Right lobe of liver (tissue), 6 donors: ENCODE measurements at regions not wholly inside any gene's neighbourhood (a gene's known extent, or its start where the extent isn't known, plus 50 kb on each side); places are given as distances from the start of the nearest gene placed in this dataset.

Experiments
- ATAC-seq, 4 donors: fragments of 200-7000 bp; cut with Tn5 transposase; one replicate each; pipeline ENCODE4 v1.9.1; 2020; ENCODE audit warnings: mild to moderate bottlenecking in 4 of 4, moderate library complexity in 4 of 4
- DNase-seq, 3 donors: peaks; one replicate each; pipeline ENCODE4 v3.0.0-alpha.2; 2020
- H3K27ac ChIP-seq, 3 donors: fragments of 200-600 bp; one replicate each; pipeline ENCODE4 v1.8.0; 2022
- H3K27me3 ChIP-seq, 2 donors: fragments of 200-600 bp; one replicate each; pipeline ENCODE4 v1.8.0; 2022
- H3K36me3 ChIP-seq, 4 donors: fragments of 200-600 bp; sonication (generic) in 1 of 4; one replicate each; pipeline versions ENCODE4 v1.5.1 to v1.8.0; 2017 to 2022; ENCODE audit warnings: control low read depth in 1 of 4
- H3K4me1 ChIP-seq, 4 donors: fragments of 200-600 bp; sonication (generic) in 1 of 4; one replicate each; pipeline versions ENCODE4 v1.5.1 to v1.8.0; 2017 to 2022; ENCODE audit warnings: control low read depth in 1 of 4
- H3K4me3 ChIP-seq, 3 donors: fragments of 200-600 bp; one replicate each; pipeline ENCODE4 v1.8.0; 2022
- H3K9me3 ChIP-seq, 4 donors: fragments of 200-600 bp; sonication (generic) in 1 of 4; one replicate each; pipeline versions ENCODE4 v1.5.1 to v1.8.0; 2017 to 2022; ENCODE audit warnings: control low read depth in 1 of 4
- POLR2A ChIP-seq: fragments of 450-650 bp; IDR thresholded peaks from one replicate; pipeline ENCODE4 v1.6.1; 2017; ENCODE audit warnings: antibody characterized with exemption, mild to moderate bottlenecking
- WGBS: methylation state at CpG from one replicate; pipeline ENCODE4 v1.1.6; 2018; ENCODE audit warnings: low coverage, low lambda C conversion rate; ENCODE audit not compliant: insufficient coverage; ENCODE audit errors: missing lambda C conversion rate; 5-methylcytosine and 5-hydroxymethylcytosine counted together
- intact Hi-C, 2 donors: fragments of 100-400 bp; cut with DNase I; formaldehyde crosslinking; loops; one replicate each; pipeline versions ENCODE4 v1.11.2 to v1.14.1; 2022
- TF ChIP-seq, protein P1 (sequence below), 4 donors: fragments of 200-600 bp in 3 of 4; fragments of 450-650 bp in 1 of 4; IDR thresholded peaks; one replicate each; pipeline versions ENCODE4 v1.5.1 to v1.8.0; 2016 to 2022; ENCODE audit warnings: antibody characterized with exemption in 4 of 4, mild to moderate bottlenecking in 2 of 4
- donor health status: DM: no; HTN: yes; CAD: no.
- donor health status: DM: no; HTN: no; CAD: no.
- donor health status: DM: no; HTN: no; CAD: no.
- donor health status: DM: no; HTN: yes; CAD: no.
- donor health status: DM: no; HTN: yes; CAD: no.

DNA sequence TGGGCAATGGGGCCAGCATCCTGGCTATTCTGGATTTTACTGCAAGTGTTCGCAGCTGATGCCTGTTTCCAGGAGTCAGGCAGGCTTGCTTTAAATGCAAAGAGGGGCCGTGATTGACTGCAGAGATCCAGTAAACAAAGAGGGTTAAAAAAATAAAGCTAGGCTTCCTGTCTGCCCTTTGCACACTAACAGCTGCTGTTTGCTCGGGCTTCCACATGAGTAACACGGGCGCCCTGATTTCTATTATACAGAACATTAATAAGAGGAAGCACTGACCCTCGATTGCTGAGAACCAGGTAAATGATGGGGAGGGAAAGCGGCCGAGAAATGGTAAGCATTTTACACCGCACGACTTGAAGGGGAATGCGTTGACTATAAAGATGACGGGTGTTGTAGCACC, 254.2 kb upstream of the ZNF507 start:
- Histone ChIP-seq H3K36me3 (no peaks in the 10 kb centered on the region), H3K27ac (no peak overlapping the region), H3K9me3 (no peaks in the 10 kb centered on the region), H3K4me1 (no peaks in the 10 kb centered on the region), H3K27me3 (no peaks in the 10 kb centered on the region), H3K4me3 (no peak overlapping the region)
- no peak for DNase-seq
- TF ChIP-seq POLR2A: no peak
- TF ChIP-seq, protein P1, sequence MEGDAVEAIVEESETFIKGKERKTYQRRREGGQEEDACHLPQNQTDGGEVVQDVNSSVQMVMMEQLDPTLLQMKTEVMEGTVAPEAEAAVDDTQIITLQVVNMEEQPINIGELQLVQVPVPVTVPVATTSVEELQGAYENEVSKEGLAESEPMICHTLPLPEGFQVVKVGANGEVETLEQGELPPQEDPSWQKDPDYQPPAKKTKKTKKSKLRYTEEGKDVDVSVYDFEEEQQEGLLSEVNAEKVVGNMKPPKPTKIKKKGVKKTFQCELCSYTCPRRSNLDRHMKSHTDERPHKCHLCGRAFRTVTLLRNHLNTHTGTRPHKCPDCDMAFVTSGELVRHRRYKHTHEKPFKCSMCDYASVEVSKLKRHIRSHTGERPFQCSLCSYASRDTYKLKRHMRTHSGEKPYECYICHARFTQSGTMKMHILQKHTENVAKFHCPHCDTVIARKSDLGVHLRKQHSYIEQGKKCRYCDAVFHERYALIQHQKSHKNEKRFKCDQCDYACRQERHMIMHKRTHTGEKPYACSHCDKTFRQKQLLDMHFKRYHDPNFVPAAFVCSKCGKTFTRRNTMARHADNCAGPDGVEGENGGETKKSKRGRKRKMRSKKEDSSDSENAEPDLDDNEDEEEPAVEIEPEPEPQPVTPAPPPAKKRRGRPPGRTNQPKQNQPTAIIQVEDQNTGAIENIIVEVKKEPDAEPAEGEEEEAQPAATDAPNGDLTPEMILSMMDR (IDR thresholded peaks at IDR 0.05): no peak
- intact Hi-C loops: no loop called here
- WGBS: 16% methylated on average over 12 of the region's 12 CpGs
- peak in 2 of 4 donors; percentile 24 to 70 for ATAC-seq

DNA sequence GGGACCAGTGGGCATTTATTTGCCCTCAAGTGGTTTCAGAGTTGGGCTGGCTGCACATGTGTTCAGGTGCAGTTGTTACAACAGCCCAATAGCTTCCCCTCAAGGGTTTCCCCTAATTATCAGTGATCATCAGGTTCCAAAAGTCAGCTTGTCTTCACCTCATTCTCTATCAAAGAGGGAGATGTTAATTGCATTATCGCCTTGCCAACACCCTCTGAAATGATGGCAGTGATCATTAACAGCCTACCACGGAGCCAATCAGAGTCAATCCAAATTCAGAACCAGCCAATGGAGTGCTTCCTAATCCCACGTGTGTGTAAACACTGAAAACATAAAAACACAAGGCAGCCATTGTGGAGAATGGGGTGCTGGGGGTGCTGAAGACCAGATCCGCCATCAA, 248.4 kb upstream of the ZNF507 start:
- 40% methylated on average over 4 of the region's 4 CpGs for WGBS
- Histone ChIP-seq H3K9me3 (no peaks in the 10 kb centered on the region), H3K27ac (no peak overlapping the region), H3K27me3 (no peaks in the 10 kb centered on the region), H3K36me3 (no peaks in the 10 kb centered on the region), H3K4me1 (no peaks in the 10 kb centered on the region), H3K4me3 (no peak overlapping the region)
- intact Hi-C loops: no loop called here
- ATAC-seq (no peak), DNase-seq (no peak)
- TF ChIP-seq POLR2A: no peak
- TF ChIP-seq, protein P1 (IDR thresholded peaks at IDR 0.05): no peak

DNA sequence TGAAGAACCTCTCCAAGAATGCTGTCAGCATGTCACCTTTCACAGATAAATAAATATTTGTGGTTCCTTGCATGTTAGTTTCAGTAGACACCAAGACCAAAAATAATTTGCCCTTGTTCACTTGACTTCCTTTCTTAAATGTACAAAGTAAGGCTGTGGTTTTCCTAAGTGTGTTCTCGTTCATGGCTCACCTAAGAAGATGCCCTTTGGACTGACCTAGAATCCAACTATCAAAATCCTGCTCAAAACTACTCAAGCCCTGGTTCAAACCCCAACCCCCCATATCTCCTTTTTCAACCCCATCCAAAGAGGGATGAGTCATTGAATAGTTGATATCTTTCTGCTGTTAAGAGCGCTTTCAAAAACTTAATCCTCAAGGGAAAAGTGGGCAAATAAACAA, 247.8 kb upstream of the ZNF507 start:
- no peaks in the 10 kb centered on the region for H3K36me3 ChIP-seq
- no peak for TF ChIP-seq POLR2A
- TF ChIP-seq, protein P1 (IDR thresholded peaks at IDR 0.05): no peak
- DNase-seq: no peak
- intact Hi-C loops: no loop called here
- no peak overlapping the region for H3K27ac ChIP-seq
- no peaks in the 10 kb centered on the region for H3K9me3 ChIP-seq
- WGBS: 36% methylated on average over 2 of the region's 2 CpGs
- H3K4me1 ChIP-seq: no peaks in the 10 kb centered on the region
- H3K4me3 ChIP-seq: no peak overlapping the region
- ATAC-seq: no peak
- no peaks in the 10 kb centered on the region for H3K27me3 ChIP-seq

DNA sequence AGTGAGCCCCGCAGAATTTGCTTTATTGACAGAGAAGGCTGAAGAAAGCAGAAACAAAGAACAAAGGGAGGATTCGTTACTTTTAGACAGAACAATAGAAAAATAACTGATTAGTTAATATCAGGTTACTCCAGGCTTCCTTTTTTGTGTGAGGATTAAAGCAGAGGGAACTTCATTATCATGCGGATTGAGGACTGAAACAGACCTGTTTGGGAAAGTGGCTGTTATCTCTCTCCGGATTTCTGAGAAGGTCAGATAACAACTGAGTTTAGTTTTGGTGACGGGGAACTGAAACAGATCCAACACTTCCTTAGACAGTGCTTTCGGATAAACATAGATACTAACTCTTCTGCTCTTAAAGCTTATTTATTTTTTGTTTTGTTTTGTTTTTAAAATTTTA, 246.4 kb upstream of the ZNF507 start:
- TF ChIP-seq, protein P1 (IDR thresholded peaks at IDR 0.05): no peak
- TF ChIP-seq POLR2A: no peak
- 7% methylated on average over 6 of the region's 6 CpGs for WGBS
- DNase-seq (no peak), ATAC-seq (peak in 2 of 4 donors; percentile 38 to 69)
- intact Hi-C loops: no loop called here
- Histone ChIP-seq H3K4me1 (no peaks in the 10 kb centered on the region), H3K27ac (no peak overlapping the region), H3K4me3 (no peak overlapping the region), H3K36me3 (no peaks in the 10 kb centered on the region), H3K27me3 (no peaks in the 10 kb centered on the region), H3K9me3 (no peaks in the 10 kb centered on the region)

DNA sequence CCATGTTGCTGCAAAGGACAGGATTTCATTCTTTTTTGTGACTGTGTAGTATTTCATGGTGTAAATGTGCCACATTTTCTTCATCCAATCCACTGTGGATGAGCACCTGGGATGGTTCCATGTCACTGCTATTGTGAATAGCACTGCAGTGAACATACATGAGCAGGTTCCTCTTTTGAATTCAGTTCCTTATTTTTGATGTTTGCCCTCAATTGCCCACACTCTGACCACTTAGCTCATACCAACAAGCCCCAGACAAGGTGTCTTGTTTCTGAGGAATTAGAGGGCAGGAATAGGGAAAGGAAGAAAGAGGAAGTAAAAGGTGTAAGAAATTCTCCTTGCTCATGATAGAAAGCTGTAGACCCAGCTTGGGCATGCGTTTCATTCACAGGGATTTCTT, 244.2 kb upstream of the ZNF507 start:
- intact Hi-C loops: no loop called here
- WGBS: 19% methylated on average over 1 of the region's 1 CpG

More for the DNA sequence above, 244.2 kb upstream of the ZNF507 start:
- Histone ChIP-seq H3K36me3 (no peaks in the 10 kb centered on the region), H3K27me3 (no peaks in the 10 kb centered on the region), H3K9me3 (no peaks in the 10 kb centered on the region), H3K27ac (no peak overlapping the region), H3K4me3 (no peak overlapping the region), H3K4me1 (no peaks in the 10 kb centered on the region)
- DNase-seq: no peak
- ATAC-seq: no peak
- no peak for TF ChIP-seq POLR2A
- TF ChIP-seq, protein P1 (IDR thresholded peaks at IDR 0.05): no peak
